Vagina (tissue), 2 donors: ENCODE measurements at regions not wholly inside any gene's neighbourhood (a gene's known extent, or its start where the extent isn't known, plus 50 kb on each side); places are given as distances from the start of the nearest gene placed in this dataset.

ENCODE experiments used
- POLR2AphosphoS5 ChIP-seq, 2 donors: sonication (generic); formaldehyde crosslinking; IDR thresholded peaks; one replicate each; pipeline ENCODE4 v1.9.0; 2017; ENCODE audit warnings: antibody characterized with exemption in 2 of 2, mild to moderate bottlenecking in 2 of 2, low read depth in 1 of 2; ENCODE audit not compliant: insufficient read depth in 1 of 2
- TF ChIP-seq, protein P1 (sequence below), 3 experiments: fragments of 450-650 bp in 2 of 3; fragments of 200-600 bp in 1 of 3; sonication (generic) in 1 of 3; IDR thresholded peaks; one replicate each; pipeline ENCODE4 v1.5.1; 2017 to 2019; ENCODE audit warnings: antibody characterized with exemption in 3 of 3, mild to moderate bottlenecking in 2 of 3, moderate library complexity in 2 of 3

DNA sequence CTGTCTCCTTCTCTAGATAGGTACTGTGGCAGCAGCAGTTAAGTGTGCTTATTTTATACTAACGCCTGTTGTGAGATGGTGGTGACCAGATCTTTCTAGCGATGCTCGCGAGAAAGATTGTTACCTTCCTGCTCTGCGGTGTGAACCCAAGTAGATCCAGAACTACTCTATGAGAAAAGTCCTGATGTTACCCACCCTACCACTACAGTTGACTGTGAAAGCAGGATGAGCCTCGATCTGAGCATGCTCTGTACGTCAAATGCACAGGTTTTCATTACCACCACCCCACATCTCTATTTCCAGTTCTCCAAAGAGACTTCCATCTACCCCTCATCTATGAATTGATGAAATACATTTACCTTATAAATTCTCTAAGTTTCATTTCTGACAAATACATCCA lies 64.6 kb upstream of the KCTD7 start:
- TF ChIP-seq POLR2AphosphoS5 (IDR thresholded peaks at IDR 0.05; ENCODE audit: insufficient read depth in 1 of 2, low read depth in 1 of 2), result no peak
- TF ChIP-seq, protein P1, sequence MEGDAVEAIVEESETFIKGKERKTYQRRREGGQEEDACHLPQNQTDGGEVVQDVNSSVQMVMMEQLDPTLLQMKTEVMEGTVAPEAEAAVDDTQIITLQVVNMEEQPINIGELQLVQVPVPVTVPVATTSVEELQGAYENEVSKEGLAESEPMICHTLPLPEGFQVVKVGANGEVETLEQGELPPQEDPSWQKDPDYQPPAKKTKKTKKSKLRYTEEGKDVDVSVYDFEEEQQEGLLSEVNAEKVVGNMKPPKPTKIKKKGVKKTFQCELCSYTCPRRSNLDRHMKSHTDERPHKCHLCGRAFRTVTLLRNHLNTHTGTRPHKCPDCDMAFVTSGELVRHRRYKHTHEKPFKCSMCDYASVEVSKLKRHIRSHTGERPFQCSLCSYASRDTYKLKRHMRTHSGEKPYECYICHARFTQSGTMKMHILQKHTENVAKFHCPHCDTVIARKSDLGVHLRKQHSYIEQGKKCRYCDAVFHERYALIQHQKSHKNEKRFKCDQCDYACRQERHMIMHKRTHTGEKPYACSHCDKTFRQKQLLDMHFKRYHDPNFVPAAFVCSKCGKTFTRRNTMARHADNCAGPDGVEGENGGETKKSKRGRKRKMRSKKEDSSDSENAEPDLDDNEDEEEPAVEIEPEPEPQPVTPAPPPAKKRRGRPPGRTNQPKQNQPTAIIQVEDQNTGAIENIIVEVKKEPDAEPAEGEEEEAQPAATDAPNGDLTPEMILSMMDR (IDR thresholded peaks at IDR 0.05), result no peak
